GM12878 (cell line): ENCODE measurements at regions not wholly inside any gene's neighbourhood (a gene's known extent, or its start where the extent isn't known, plus 50 kb on each side); places are given as distances from the start of the nearest gene placed in this dataset.
A peak's percentile ranks its signal among the peaks of the same experiment; 100 is the strongest.

Experiments used
- ATAC-seq: fragments of 200-7000 bp; cut with Tn5 transposase; 3 replicates; pipeline ENCODE4 v1.9.1; 2020; ENCODE audit warnings: mild to moderate bottlenecking, moderate library complexity
- BruUV-seq: library from RNA; stranded (reverse); fragments of 400-500 nt; replicated peaks from 2 replicates; lab custom pipeline; 2021; lab: Mats Ljungman, UMichigan
- CTCF ChIA-PET: fragments of 300-600 bp; sonication (Branson Sonifier 250); formaldehyde crosslinking; extraction: SDS; loops from one replicate; lab custom pipeline; 2021; ENCODE audit warnings: inconsistent platforms; lab: Yijun Ruan, JAX
- POLR2A ChIA-PET: fragments of 350-600 bp; formaldehyde crosslinking; extraction: SDS; loops from one replicate; lab custom pipeline; 2021; ENCODE audit warnings: inconsistent platforms; lab: Charles Lee
- RAD21 ChIA-PET: fragments of 300-600 bp; sonication (Branson Sonifier 250); formaldehyde crosslinking; loops from one replicate; lab custom pipeline; 2023; ENCODE audit warnings: antibody characterized with exemption; ENCODE audit not compliant: unreplicated experiment; lab: Charles Lee
- SMC1A ChIA-PET: fragments of 300-600 bp; sonication (Branson Sonifier 250); formaldehyde crosslinking; loops from one replicate; lab custom pipeline; 2023; ENCODE audit not compliant: unreplicated experiment, uncharacterized antibody; lab: Charles Lee
- DNase-seq: peaks from one replicate; pipeline ENCODE4 v3.0.0-alpha.2; 2011; ENCODE audit warnings: low read depth, low spot score
- FAIRE-seq: peaks from 3 replicates; lab custom pipeline; 2011; peaks lifted over from hg19 to GRCh38; lab: Jason Lieb, UNC
- H2AFZ ChIP-seq: 2 replicates; pipeline ENCODE4 v1.6.0; 2011; ENCODE audit warnings: low read depth, low read length, control low read depth; ENCODE audit not compliant: control insufficient read depth
- H3K27ac ChIP-seq: 2 replicates; pipeline ENCODE4 v1.5.1; 2011; ENCODE audit warnings: control low read depth; ENCODE audit not compliant: control insufficient read depth, insufficient read depth
- H3K27me3 ChIP-seq, 2 experiments: replicated peaks in 1 of 2; 2 replicates each; pipeline versions ENCODE4 v1.6.0 to v1.6.1; 2011; ENCODE audit warnings: low read length in 1 of 2; ENCODE audit not compliant: control insufficient read depth in 2 of 2, insufficient read depth in 2 of 2
- H3K36me3 ChIP-seq, 2 experiments: 2 replicates each; pipeline ENCODE4 v1.5.1; 2011; ENCODE audit warnings: low read length in 1 of 2; ENCODE audit not compliant: control insufficient read depth in 2 of 2, insufficient read depth in 2 of 2
- H3K4me1 ChIP-seq: 2 replicates; pipeline ENCODE4 v1.6.1; 2011; ENCODE audit warnings: mild to moderate bottlenecking, low read length, moderate library complexity, mixed read lengths; ENCODE audit not compliant: control insufficient read depth, insufficient read depth
- H3K4me2 ChIP-seq: 2 replicates; pipeline ENCODE4 v1.6.0; 2011; ENCODE audit warnings: control low read depth; ENCODE audit not compliant: control insufficient read depth, insufficient read depth
- H3K4me3 ChIP-seq: fragments of 200-600 bp; sonication (generic); 2 replicates; pipeline ENCODE4 v1.5.1; 2016
- H3K79me2 ChIP-seq: 2 replicates; pipeline ENCODE4 v1.6.0; 2011; ENCODE audit warnings: low read length; ENCODE audit not compliant: control insufficient read depth, insufficient read depth
- H3K9ac ChIP-seq: 2 replicates; pipeline ENCODE4 v1.8.0; 2011; ENCODE audit warnings: low read length, control low read depth, mixed read lengths; ENCODE audit not compliant: control insufficient read depth, insufficient read depth
- H3K9me3 ChIP-seq: replicated peaks from 3 replicates; pipeline ENCODE4 v1.5.1; 2011; ENCODE audit warnings: mild to moderate bottlenecking, low read length; ENCODE audit not compliant: control insufficient read depth, insufficient read depth
- H4K20me1 ChIP-seq: 2 replicates; pipeline ENCODE4 v1.6.0; 2011; ENCODE audit not compliant: control insufficient read depth, insufficient read depth
- CEBPZ ChIP-seq: fragments of 150-350 bp; IDR thresholded peaks from 2 replicates; pipeline ENCODE4 v1.6.1; 2016; ENCODE audit warnings: low read depth, low read length
- CREM ChIP-seq: IDR thresholded peaks from 2 replicates; pipeline ENCODE4 v1.6.1; 2014; ENCODE audit warnings: antibody characterized with exemption, low read depth
- DPF2 ChIP-seq: fragments of 450-650 bp; IDR thresholded peaks from 2 replicates; pipeline ENCODE4 v1.6.1; 2017; ENCODE audit warnings: mild to moderate bottlenecking
- HDAC2 ChIP-seq: fragments of 200-600 bp; sonication (generic); IDR thresholded peaks from 2 replicates; pipeline ENCODE4 v1.6.1; 2017
- POU2F2 ChIP-seq: IDR thresholded peaks from 3 replicates; pipeline ENCODE4 v1.6.1; 2011; ENCODE audit warnings: low read depth, mild to moderate bottlenecking, low read length, borderline replicate concordance
- PRDM15 ChIP-seq: fragments of 450-650 bp; formaldehyde crosslinking; IDR thresholded peaks from 2 replicates; pipeline ENCODE4 v1.4.0; 2020; ENCODE audit warnings: mild to moderate bottlenecking, moderate library complexity
- SMAD5 ChIP-seq: IDR thresholded peaks from 2 replicates; pipeline ENCODE4 v1.6.1; 2016; ENCODE audit warnings: antibody characterized with exemption, low read depth
- SP1 ChIP-seq: IDR thresholded peaks from one replicate; pipeline ENCODE4 v1.6.1; 2011; ENCODE audit warnings: low read depth, low read length
- SREBF1 ChIP-seq: IDR thresholded peaks from 2 replicates; pipeline ENCODE4 v1.6.1; 2012; ENCODE audit warnings: mild to moderate bottlenecking, low read length
- TAF1 ChIP-seq: IDR thresholded peaks from 2 replicates; pipeline ENCODE4 v1.6.1; 2011; ENCODE audit warnings: mild to moderate bottlenecking, low read depth, low read length, borderline replicate concordance
- ZNF274 ChIP-seq: IDR thresholded peaks from one replicate; pipeline ENCODE4 v1.8.0; 2011; ENCODE audit not compliant: insufficient read length, insufficient read depth
- ZNF687 ChIP-seq: fragments of 450-650 bp; IDR thresholded peaks from 2 replicates; pipeline ENCODE4 v1.6.1; 2017; ENCODE audit warnings: mild to moderate bottlenecking, moderate library complexity
- WGBS: methylation state at CpG from one replicate; pipeline ENCODE4 v1.1.6; 2016; ENCODE audit warnings: low lambda C conversion rate; ENCODE audit not compliant: insufficient replicate concordance, insufficient coverage; ENCODE audit errors: missing lambda C conversion rate; 5-methylcytosine and 5-hydroxymethylcytosine counted together
- in situ Hi-C: fragments of 300-500 bp; cut with MboI; formaldehyde crosslinking; loops from 9 replicates; pipeline ENCODE4 v1.14.3; 2018; ENCODE audit warnings: mixed read lengths
- intact Hi-C: fragments of 100-400 bp; cut with micrococcal nuclease; formaldehyde crosslinking; loops from one replicate; pipeline ENCODE4 v1.14.2; 2022; ENCODE audit not compliant: unreplicated experiment

GRCh38 chr1:81693316-81693715 lies 107.4 kb upstream of the ADGRL2 start (continued):
- TF ChIP-seq PRDM15 (CRISPR knock-in tag) (no peak), TAF1 (no peak), HDAC2 (no peak), DPF2 (no peak)

GRCh38 chr1:81690676-81691453 lies 109.9 kb upstream of the ADGRL2 start:
- no TSS peak for BruUV-seq
- Histone ChIP-seq H3K27ac (no peak overlapping the region), H3K4me1 (no peaks in the 10 kb centered on the region; the same call in 1 of the 2 replicates), H3K4me3 (no peak overlapping the region), H3K4me2 (no peak overlapping the region), H3K79me2 (no peaks in the 10 kb centered on the region), H3K9ac (no peak overlapping the region), H3K36me3 (no peaks in the 10 kb centered on the region), H3K9me3 (no peaks in the 10 kb centered on the region), H3K27me3 (no peaks in the 10 kb centered on the region), H4K20me1 (no peaks in the 10 kb centered on the region), H2AFZ (no peak overlapping the region)
- RAD21 ChIA-PET, result interaction anchor here (1.0 kb wide), 1 partner anchor 141 kb away, joined by 3 read pairs; no protein-coding TSS in a partner anchor
- ATAC-seq (peak; percentile 59), DNase-seq (no peak), FAIRE-seq (no peak)
- 43% methylated on average over 5 of the region's 5 CpGs for WGBS
- CTCF ChIA-PET, result no interaction called here
- POLR2A ChIA-PET, result no interaction called here
- SMC1A ChIA-PET, result interaction anchor here (0.6 kb wide), 1 partner anchor 72 kb away, joined by 4 read pairs; no protein-coding TSS in a partner anchor
- intact Hi-C loops (no loop called here), in situ Hi-C loops (no loop called here)
- TF ChIP-seq ZNF274 (no peak), POU2F2 (no peak), SREBF1 (no peak), SMAD5 (no peak), SP1 (no peak), ZNF687 (no peak), CEBPZ (no peak), CREM (no peak)
